Stomach (tissue), 4 donors: ENCODE measurements at regions not wholly inside any gene's neighbourhood (a gene's known extent, or its start where the extent isn't known, plus 50 kb on each side); places are given as distances from the start of the nearest gene placed in this dataset.

Experiments used
- POLR2AphosphoS5 ChIP-seq, 3 donors: sonication (generic); formaldehyde crosslinking; IDR thresholded peaks; one replicate each; pipeline ENCODE4 v1.6.1; 2016; ENCODE audit warnings: antibody characterized with exemption in 3 of 3
- TF ChIP-seq, protein P1 (sequence below), 7 experiments: fragments of 450-650 bp in 4 of 7; fragments of 200-600 bp in 3 of 7; sonication (generic) in 3 of 7; IDR thresholded peaks; one replicate each; pipeline ENCODE4 v1.5.1; 2016 to 2019; ENCODE audit warnings: antibody characterized with exemption in 7 of 7, control low read depth in 2 of 7, mild to moderate bottlenecking in 1 of 7

DNA sequence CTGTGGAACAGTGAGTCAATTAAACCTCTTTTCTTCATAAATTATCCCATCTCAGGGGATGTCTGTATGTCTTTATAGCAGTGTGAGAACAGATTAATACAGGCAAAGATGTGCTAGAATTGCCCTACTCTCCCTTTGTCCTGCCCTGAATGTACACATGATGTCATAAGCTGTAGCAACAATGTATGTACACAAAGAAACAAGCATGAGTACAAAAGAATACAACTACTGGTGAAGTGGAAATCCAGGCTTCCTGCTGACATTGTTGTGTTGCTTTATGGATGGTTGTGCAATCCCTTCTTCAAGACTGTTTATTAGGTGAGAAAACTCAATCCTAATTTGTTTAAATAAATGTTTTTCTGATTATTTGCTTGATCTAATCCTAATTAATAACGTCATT is 446.6 kb downstream of the DSC3 start:
- TF ChIP-seq, protein P1, sequence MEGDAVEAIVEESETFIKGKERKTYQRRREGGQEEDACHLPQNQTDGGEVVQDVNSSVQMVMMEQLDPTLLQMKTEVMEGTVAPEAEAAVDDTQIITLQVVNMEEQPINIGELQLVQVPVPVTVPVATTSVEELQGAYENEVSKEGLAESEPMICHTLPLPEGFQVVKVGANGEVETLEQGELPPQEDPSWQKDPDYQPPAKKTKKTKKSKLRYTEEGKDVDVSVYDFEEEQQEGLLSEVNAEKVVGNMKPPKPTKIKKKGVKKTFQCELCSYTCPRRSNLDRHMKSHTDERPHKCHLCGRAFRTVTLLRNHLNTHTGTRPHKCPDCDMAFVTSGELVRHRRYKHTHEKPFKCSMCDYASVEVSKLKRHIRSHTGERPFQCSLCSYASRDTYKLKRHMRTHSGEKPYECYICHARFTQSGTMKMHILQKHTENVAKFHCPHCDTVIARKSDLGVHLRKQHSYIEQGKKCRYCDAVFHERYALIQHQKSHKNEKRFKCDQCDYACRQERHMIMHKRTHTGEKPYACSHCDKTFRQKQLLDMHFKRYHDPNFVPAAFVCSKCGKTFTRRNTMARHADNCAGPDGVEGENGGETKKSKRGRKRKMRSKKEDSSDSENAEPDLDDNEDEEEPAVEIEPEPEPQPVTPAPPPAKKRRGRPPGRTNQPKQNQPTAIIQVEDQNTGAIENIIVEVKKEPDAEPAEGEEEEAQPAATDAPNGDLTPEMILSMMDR (IDR thresholded peaks at IDR 0.05) = no peak
- no peak for TF ChIP-seq POLR2AphosphoS5 (IDR thresholded peaks at IDR 0.05)
